SK-N-SH treated with all-trans-retinoic acid at 6 μM for 48 hours (cell line): ENCODE measurements at regions not wholly inside any gene's neighbourhood (a gene's known extent, or its start where the extent isn't known, plus 50 kb on each side); places are given as distances from the start of the nearest gene placed in this dataset.

Experiments used
- GLIS3 ChIP-seq: fragments of 250-450 bp; sonication (Bioruptor Pico); IDR thresholded peaks from 2 replicates; pipeline ENCODE4 v1.5.0; 2020; ENCODE audit warnings: mild to moderate bottlenecking, moderate library complexity
- OSR1 ChIP-seq: fragments of 250-450 bp; sonication (Bioruptor Pico); IDR thresholded peaks from 2 replicates; pipeline ENCODE4 v1.8.0; 2022; ENCODE audit warnings: moderate library complexity, mild to moderate bottlenecking, inconsistent platforms
- RARB ChIP-seq: fragments of 250-450 bp; sonication (Bioruptor Pico); IDR thresholded peaks from 2 replicates; pipeline ENCODE4 v1.8.0; 2021; ENCODE audit warnings: mild to moderate bottlenecking, moderate library complexity
- ZFP30 ChIP-seq: fragments of 450-650 bp; formaldehyde crosslinking; IDR thresholded peaks from 2 replicates; pipeline ENCODE4 v1.5.0; 2022; ENCODE audit warnings: mild to moderate bottlenecking, moderate library complexity
- TF ChIP-seq, protein P1 (sequence below): fragments of 250-450 bp; sonication (Bioruptor Pico); IDR thresholded peaks from 2 replicates; pipeline ENCODE4 v1.5.1; 2020; ENCODE audit warnings: low read depth, mild to moderate bottlenecking, moderate library complexity
- TF ChIP-seq, protein P2 (sequence below): fragments of 250-450 bp; sonication (Bioruptor Pico); IDR thresholded peaks from 2 replicates; pipeline ENCODE4 v1.8.0; 2020; ENCODE audit warnings: mild to moderate bottlenecking, moderate library complexity, borderline replicate concordance

GRCh38 chr15:80334521-80334920 is 69.7 kb upstream of the ARNT2 start:
- TF ChIP-seq, protein P1, sequence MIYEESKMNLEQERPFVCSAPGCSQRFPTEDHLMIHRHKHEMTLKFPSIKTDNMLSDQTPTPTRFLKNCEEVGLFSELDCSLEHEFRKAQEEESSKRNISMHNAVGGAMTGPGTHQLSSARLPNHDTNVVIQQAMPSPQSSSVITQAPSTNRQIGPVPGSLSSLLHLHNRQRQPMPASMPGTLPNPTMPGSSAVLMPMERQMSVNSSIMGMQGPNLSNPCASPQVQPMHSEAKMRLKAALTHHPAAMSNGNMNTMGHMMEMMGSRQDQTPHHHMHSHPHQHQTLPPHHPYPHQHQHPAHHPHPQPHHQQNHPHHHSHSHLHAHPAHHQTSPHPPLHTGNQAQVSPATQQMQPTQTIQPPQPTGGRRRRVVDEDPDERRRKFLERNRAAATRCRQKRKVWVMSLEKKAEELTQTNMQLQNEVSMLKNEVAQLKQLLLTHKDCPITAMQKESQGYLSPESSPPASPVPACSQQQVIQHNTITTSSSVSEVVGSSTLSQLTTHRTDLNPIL (CRISPR knock-in tag), result no peak
- TF ChIP-seq ZFP30 (CRISPR knock-in tag) (no peak), RARB (CRISPR knock-in tag) (no peak), OSR1 (no peak), GLIS3 (CRISPR knock-in tag) (no peak)
- TF ChIP-seq, protein P2, sequence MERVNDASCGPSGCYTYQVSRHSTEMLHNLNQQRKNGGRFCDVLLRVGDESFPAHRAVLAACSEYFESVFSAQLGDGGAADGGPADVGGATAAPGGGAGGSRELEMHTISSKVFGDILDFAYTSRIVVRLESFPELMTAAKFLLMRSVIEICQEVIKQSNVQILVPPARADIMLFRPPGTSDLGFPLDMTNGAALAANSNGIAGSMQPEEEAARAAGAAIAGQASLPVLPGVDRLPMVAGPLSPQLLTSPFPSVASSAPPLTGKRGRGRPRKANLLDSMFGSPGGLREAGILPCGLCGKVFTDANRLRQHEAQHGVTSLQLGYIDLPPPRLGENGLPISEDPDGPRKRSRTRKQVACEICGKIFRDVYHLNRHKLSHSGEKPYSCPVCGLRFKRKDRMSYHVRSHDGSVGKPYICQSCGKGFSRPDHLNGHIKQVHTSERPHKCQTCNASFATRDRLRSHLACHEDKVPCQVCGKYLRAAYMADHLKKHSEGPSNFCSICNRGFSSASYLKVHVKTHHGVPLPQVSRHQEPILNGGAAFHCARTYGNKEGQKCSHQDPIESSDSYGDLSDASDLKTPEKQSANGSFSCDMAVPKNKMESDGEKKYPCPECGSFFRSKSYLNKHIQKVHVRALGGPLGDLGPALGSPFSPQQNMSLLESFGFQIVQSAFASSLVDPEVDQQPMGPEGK, result no peak
